ENCODE measurements at regions not wholly inside any gene's neighbourhood (a gene's known extent, or its start where the extent isn't known, plus 50 kb on each side); places are given as distances from the start of the nearest gene placed in this dataset.
"Not testable (repeated sequence)": the region's sequence is repeated elsewhere in the genome, so short reads cannot be mapped to it uniquely, and the experiment has no call there.

DNA sequence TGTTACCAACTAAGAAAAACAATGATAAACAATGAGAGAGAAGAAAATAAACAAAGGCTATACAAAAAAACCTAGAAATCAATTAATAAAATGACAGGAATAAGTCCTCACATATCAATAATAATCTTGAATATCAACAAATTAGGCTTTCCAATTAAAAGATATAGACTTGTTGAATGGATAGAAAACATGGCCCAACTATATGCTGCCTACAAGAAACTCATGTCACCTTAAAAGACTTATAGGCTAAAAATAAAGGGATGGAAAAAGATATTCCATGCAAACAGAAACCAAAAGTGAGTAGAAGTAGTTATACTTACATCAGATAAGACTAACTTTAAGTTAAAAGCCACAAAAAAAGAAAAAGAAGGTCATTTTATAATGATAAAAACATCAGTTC lies 183.9 kb downstream of the MYRFL start:
- DNase-seq = no peak

DNA sequence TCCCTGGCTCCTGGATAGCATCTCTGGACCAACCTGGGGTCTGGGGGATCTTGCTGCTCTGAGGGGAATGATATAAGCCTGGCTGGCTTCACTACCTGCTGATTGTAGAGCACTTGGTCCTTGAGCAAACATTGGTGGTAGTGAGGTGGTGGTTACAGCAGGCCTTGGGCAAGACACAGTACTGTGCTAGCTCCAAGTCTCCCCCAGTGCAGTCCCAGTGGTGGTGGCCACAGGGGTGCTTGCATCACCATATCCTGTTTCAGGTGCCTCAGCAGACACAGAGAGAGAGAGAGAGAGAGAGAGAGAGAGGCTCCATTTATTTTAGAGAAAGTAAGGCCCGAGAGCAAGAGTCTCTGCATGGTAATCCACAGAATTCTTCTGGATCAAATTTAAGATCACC lies 186.3 kb downstream of the MYRFL start:
- no peak for DNase-seq

GRCh38 chr12:70013016-70013415 lies 188.0 kb downstream of the MYRFL start:
- not testable (repeated sequence) for DNase-seq

GRCh38 chr12:70028515-70028914 lies 203.5 kb downstream of the MYRFL start:
- no peak for DNase-seq

DNA sequence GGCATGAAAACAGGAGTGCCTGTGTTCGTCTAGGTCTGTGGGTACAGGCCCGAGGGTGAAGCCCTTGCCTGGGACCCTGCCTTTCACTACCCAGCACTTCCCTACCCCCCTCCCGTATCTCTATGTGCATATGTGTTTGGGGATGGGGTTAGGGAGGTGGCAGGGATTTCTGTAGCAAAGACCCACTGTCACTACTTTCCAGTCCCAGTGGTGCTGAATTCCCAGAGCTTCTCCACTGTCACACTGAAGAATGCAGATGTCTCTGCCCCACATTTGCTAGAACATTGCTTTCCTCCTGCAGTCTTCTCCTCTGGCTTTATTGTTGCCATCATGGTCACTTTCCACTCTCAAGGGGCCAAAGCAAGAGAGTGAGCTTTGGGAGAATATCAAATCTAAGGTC lies 203.9 kb downstream of the MYRFL start:
- DNase-seq = no peak

DNA sequence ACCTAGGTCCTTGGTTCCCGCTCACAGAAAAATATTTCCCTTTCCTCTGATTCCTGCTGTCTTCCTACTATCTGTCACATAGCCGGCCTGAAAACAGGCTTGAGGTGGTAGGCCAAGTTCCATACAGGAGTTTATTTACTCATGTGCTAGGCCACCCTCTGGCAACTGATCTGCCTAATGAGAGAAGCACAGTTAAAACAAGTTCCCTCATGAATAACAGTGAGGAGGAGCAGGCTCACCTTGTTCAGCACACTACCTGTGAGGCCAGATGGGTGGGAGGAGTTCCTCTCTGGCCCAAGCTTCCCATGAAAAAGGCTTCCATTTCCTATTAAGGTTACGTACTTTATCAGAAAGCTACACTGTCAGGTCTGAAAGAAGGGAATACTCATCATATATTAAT lies 206.0 kb downstream of the MYRFL start:
- DNase-seq = no peak

DNA sequence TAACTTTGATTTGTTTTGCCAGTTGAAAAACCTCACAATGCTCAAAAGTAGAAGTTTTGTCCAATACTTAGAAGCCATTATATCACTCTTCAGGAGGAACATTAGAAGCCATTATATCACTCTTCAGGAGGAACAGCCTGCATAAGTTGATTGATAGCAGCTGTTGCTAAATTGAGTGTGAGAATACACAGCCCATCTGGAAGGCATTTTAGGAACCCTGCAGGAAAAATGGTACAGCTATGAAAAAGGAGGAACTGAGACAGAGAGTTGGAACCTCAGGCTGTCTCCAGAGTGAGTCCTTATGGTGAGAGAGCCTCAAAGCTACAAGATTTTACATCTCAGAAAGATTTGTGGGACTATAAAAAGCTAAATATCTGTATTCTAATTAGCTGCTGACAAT lies 207.0 kb downstream of the MYRFL start:
- DNase-seq = no peak

- no peak for DNase-seq
Observed at GRCh38 chr12:70033310-70033709, 208.3 kb downstream of the MYRFL start.

DNA sequence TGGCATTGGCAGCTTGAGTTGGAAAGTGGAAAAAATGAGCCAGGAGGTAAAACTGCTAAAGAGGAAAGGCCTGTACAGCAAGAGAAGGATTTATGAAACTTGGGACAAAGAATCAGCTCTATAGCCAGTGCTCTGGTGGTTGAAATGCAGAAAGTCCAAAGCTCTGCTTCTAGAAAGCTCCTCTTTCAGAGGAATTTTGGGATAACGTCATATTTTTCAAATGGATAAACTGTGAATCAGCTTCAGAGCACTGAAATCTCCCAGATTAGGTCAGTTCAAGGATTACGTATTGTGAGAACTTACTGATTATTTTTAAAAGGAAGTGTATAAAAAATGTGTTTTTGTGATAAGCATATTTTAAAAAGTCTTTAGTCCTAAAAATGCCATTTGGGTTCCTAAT lies 203.1 kb upstream of the CNOT2 start:
- no peak for DNase-seq

DNA sequence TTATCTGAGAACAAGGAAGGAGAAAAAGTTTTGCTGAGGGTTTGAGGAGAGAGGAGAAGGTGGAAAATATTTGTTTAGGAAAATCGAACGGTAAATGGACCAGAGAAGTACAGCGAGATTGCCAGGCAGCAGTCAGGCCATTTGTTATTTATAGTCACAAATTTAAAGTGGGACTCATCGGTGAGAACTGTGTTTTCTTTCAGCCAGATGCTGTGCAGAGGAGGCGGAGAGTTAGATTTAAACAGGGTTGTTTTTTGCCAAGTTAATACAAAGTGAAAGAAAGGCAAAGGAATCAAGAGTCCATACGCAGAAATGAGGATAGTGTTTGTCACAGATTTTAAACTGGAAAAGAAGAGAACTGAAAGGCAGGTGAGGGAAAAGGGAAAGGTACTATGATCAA lies 200.6 kb upstream of the CNOT2 start:
- DNase-seq = no peak

- DNase-seq = no peak
Observed at GRCh38 chr12:70043490-70044138, 199.6 kb upstream of the CNOT2 start.

GRCh38 chr12:70044167-70044566 lies 199.1 kb upstream of the CNOT2 start:
- DNase-seq = no peak

GRCh38 chr12:70045036-70045435 lies 198.2 kb upstream of the CNOT2 start:
- no peak for DNase-seq

DNA sequence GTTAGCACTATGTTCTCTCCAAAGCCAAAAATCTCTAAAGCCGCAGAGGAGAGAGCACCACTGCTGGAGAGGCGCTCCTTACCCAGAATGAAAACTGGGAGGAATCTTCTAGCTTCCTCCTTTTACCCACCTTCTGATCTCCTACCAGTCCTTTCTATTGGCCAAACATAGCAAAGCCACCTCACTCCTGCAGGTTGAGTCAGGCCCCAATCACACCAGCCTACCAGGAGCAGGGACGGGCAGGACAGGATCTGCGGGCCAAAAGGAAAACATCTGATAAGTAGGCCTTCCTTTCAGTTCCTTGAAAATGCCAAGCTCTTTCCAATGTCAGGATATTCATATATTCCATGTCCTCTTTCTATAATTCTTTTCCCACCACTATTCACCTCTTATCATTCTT lies 197.7 kb upstream of the CNOT2 start:
- DNase-seq = no peak

GRCh38 chr12:70048521-70049250 lies 194.5 kb upstream of the CNOT2 start:
- no peak for DNase-seq

DNA sequence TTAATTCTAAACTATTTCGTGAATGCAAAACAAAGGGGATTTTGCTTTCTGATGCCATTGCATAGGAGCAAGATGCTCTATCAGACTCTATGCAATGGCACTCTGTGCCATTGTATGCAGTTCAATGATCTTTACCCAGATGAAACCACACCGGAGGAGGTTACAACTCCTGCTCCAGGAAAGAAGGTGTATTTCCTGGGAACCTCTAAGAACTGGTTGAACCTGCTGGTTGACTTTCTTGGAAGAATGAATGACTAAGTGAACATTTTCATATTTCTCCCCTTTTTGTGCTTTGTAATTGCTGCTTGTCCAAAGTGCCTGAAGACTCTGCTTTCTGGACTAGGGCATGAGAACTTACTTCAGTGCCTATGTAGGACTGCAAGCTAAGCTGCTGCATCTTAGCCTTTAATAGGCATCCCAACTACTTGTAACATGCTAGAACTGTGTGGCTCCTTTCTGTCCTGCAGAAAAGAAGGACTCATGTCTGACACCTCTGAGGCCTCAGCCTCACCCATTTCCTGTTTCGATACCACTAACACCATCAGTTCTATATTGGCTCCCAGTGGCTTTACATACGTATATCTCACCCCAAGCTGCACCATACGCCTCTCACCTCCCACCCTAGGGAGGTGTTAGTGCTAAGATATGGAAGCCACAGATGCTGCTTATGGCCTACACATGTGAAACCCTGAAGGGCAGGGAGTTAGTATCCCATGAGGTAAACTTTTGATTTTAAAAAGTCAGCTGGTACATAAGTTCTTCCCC lies 193.5 kb upstream of the CNOT2 start:
- no peak for DNase-seq

DNA sequence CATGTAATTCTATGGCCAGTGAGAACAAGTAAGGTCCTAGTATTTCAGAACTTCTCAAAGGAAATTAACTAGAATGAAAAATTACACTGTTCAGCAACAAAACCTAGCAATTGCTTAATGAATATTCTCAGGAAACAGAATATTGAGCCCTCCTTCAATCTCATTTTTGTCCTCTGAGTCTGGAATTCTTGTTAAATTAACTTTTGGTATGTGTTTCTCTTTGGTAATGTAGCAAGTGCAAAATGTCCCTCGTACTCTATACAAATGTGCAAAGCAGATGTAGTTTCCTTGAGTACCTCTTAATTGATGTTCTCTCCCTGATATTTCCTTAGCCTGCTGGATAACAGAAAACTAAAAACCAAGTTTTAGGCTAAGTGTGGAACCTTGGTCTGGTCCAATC lies 190.8 kb upstream of the CNOT2 start:
- no peak for DNase-seq

- DNase-seq = no peak
Observed at GRCh38 chr12:70052931-70053497, 190.2 kb upstream of the CNOT2 start.

DNA sequence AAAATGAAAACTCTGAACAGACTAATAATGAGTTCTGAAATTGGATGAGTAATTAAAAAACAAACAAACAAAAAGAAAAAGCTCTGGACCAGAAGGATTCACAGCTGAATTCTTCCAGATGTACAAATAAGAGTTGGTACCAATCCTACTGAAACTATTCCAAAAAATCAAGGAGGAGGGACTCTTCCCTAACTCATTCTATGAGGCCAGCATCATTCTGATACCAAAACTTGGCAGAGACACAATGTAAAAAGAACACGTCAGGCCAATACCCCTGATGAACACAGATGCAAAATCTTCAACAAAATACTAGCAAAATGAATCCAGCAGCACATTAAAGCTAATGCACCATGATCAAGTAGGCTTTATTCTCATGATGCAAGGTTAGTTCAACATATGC lies 183.9 kb upstream of the CNOT2 start:
- DNase-seq = no peak

GRCh38 chr12:70060634-70061033 lies 182.6 kb upstream of the CNOT2 start:
- DNase-seq = no peak

DNA sequence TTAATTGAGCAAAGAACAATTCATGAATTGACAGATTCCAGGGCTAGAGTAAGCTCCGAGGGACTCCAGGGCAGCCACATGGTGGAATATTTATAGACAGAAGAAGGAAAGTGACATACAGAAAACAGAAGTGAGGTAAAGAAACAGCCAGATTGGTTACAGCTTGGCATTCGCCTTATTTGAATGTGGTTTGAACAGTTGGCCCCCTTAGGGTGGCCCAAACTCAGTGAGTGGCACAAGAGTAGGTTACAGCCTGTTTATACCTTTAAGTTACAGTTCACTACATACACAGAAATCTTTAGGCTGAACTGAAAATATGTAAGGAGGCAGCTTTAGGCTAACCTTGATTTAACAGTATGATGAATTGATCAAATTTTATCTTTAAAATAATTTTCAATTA lies 174.5 kb upstream of the CNOT2 start:
- DNase-seq = no peak

DNA sequence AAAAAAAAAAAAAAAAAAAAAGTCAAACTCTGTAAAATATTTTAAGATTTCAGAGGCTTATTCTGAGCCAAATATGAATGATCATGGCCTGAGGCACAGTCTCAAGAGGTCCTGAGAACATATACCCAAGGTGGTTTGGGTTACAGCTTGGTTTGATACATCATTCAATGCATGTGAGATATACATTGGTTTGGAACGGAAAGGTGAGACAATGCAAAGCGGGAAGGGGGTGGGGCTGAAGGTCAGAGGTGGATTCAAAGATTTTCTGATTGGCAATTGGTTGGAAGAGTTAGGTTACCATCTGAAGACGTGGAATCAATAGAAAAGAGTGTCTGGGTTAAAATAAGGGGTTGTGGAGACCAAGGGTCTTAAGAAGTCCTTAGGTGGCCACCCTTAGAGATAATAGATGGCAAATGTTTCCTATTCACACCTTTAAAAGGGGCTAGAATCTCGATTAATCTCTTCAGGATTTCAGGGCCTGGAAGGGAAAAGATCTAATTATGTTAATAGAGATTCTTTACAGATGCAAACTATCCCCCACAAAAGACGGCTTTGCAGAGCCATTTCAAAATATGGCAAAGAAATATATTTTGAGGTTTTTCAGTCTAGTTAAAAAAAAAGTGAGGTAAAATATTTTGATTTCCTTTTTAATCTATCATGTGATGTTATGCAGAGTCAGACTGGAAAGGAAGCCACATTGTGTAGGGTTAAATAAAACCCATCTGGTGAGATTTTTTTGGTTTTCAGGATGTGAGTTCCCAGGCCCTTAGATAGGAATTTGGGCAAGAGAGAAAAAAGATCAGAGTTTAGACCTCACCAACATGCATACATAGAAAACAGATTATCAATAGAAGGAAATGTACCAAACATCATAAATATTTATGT lies 173.8 kb upstream of the CNOT2 start:
- no peak for DNase-seq

All from midbrain (tissue), 1 donor.